HepG2 (cell line): ENCODE measurements at regions not wholly inside any gene's neighbourhood (a gene's known extent, or its start where the extent isn't known, plus 50 kb on each side); places are given as distances from the start of the nearest gene placed in this dataset.

Experiments used
- BRF2 ChIP-seq: sonication (generic); formaldehyde crosslinking; IDR thresholded peaks from 2 replicates; pipeline ENCODE4 v1.8.1; 2022; ENCODE audit warnings: mild to moderate bottlenecking, missing genetic modification reagents
- CEBPZ ChIP-seq: IDR thresholded peaks from 2 replicates; pipeline ENCODE4 v1.6.1; 2012; ENCODE audit warnings: low read length, improper control_type of control experiment
- HOXA7 ChIP-seq: sonication (generic); formaldehyde crosslinking; IDR thresholded peaks from 2 replicates; pipeline ENCODE4 v1.8.1; 2022; ENCODE audit warnings: mild to moderate bottlenecking, missing genetic modification reagents, moderate library complexity
- SP1 ChIP-seq, 2 experiments: fragments of 450-650 bp in 1 of 2; sonication (generic) in 1 of 2; formaldehyde crosslinking in 1 of 2; IDR thresholded peaks; 2 replicates each; pipeline versions ENCODE4 v1.4.0 to v1.6.1; 2016 to 2020; ENCODE audit warnings: missing genetic modification reagents in 1 of 2
- STAT5B ChIP-seq: sonication (generic); formaldehyde crosslinking; IDR thresholded peaks from 2 replicates; pipeline ENCODE4 v1.4.0; 2020; ENCODE audit warnings: missing genetic modification reagents
- YEATS2 ChIP-seq: sonication (generic); formaldehyde crosslinking; IDR thresholded peaks from 2 replicates; pipeline ENCODE4 v1.4.0; 2020; ENCODE audit warnings: missing genetic modification reagents, borderline replicate concordance
- ZBTB26 ChIP-seq: IDR thresholded peaks from 2 replicates; pipeline ENCODE4 v1.6.1; 2016; ENCODE audit warnings: missing compliant biosample characterization, missing genetic modification reagents, borderline replicate concordance

- TF ChIP-seq CEBPZ (no peak), BRF2 (CRISPR knock-in tag) (no peak), ZBTB26 (no peak), STAT5B (no peak), YEATS2 (CRISPR knock-in tag) (no peak), SP1 (IDR thresholded peaks at IDR 0.05) (no peak), SP1 (CRISPR knock-in tag; IDR thresholded peaks at IDR 0.05) (no peak), HOXA7 (CRISPR knock-in tag) (no peak)
These were observed 170.0 kb downstream of the TMEM38B start (continued) for GRCh38 chr9:105864248-105864898.
